GM12874 (cell line): ENCODE measurements at regions not wholly inside any gene's neighbourhood (a gene's known extent, or its start where the extent isn't known, plus 50 kb on each side); places are given as distances from the start of the nearest gene placed in this dataset.

Source experiments
- TF ChIP-seq, protein P1 (sequence below): IDR thresholded peaks from 2 replicates; pipeline ENCODE4 v1.5.1; 2011; ENCODE audit warnings: low read depth, mild to moderate bottlenecking, control low read depth, low read length, moderate library complexity; ENCODE audit not compliant: insufficient read depth

DNA sequence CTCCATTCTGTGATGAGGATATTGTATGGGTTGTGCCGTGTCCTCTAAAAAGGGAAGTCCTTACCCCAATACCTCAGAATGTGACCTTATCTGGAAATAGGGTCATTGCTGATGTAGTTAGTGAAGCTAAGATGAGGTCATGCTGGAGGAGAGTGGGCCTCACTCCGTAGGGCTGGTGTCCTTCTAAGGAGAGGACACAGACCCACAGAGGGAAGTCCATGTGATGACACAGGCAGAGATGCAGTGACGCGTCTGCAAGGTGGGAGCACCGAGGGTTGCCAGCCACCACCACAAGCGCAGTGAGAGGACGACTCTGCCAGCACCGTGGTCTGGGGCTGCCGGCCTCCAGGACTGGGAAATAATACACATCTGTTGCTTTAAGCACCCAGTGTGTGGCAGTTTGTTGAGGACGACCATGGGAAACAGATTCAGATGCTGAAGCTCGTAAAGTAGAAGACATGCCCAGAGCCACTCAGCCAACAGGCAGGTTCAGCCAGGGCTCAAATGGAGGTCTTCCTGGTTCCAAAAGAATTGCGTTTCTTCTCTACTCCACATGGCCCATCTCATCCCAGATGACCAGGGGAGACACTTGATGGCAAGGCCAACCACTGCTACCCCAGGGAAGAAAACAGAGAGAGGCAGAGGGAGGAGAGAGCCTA lies 59.2 kb upstream of the DUSP22 start:
- TF ChIP-seq, protein P1, sequence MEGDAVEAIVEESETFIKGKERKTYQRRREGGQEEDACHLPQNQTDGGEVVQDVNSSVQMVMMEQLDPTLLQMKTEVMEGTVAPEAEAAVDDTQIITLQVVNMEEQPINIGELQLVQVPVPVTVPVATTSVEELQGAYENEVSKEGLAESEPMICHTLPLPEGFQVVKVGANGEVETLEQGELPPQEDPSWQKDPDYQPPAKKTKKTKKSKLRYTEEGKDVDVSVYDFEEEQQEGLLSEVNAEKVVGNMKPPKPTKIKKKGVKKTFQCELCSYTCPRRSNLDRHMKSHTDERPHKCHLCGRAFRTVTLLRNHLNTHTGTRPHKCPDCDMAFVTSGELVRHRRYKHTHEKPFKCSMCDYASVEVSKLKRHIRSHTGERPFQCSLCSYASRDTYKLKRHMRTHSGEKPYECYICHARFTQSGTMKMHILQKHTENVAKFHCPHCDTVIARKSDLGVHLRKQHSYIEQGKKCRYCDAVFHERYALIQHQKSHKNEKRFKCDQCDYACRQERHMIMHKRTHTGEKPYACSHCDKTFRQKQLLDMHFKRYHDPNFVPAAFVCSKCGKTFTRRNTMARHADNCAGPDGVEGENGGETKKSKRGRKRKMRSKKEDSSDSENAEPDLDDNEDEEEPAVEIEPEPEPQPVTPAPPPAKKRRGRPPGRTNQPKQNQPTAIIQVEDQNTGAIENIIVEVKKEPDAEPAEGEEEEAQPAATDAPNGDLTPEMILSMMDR, result no peak

DNA sequence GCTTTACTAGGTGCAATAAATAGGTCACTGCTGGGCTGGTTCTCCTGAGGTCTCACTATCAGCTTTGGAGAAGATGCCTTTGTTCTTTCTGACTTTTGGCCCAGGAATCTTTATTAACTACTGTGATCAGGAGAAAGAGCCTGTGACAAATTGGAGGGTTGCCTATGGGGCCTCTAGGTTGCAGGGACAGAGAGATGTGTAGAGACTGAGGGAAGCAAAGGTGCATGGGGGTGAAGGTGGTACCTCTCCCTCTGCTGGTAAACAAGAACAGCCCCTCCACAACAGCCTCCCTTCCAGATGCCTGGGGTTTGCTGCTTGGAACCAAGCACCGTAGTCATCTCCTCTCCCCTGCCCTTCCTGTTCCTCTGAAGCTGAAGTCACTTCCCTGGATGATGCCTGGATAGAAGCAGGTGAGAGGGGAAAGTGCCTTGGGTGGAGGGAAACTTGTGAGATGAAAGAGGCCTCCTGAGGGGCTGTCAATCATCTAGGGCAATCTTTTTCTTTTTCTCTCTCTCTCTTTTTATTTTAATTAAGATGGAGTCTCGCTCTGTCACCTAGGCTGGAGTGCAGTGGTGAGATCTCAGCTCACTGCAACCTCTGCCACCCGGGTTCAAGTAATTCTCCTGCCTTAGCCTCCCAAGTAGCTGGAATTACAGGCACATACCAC lies 57.4 kb upstream of the DUSP22 start:
- TF ChIP-seq, protein P1, result no peak

DNA sequence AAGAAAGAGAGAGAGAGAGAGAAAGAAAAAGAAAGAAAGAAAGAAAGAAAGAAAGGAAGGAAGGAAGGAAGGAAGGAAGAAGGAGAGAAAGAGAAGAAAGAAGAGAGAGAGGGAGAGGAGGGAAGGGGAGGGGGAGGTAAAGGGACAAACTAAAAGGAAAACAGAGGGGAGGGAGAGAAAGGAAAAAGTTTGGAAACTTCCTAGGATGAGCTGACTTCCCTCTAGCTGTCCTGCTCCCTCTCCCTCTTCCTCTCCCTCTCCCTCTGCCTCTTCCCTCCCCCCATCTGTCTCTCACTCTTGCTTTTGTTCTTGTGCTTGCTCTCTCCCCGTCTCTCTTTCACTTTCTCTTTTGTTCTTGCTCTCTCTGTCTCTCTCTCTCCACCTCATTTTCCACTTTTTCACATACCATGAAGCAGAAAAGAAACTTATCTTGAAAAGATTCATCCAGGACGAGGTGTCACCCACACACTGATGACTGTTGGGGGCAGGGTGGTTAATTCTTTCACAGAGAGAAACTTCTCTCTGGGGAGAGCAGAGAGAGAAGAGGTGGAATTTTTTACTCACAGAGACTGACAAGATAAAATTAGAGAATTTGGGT lies 56.4 kb upstream of the DUSP22 start:
- TF ChIP-seq, protein P1, result no peak

DNA sequence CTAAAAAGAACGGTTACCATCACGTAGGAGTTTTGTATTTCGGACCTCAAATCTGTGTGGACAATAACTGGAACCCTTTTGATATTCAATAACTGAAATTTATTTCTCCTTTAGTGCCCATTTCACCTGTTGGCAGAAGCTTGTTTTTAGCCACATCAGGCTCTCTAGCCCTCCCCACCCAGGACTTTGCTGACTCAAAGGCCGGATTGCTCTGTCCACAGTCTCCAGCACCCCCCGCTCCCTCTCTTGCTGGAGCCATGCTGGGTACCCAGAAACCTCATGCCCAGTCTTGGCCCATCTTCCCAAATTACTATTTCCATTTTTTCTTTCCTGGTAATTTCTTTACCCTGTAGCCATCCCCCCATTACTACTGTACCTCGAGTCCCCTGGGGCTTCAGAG lies 55.8 kb upstream of the DUSP22 start:
- TF ChIP-seq, protein P1, result no peak

DNA sequence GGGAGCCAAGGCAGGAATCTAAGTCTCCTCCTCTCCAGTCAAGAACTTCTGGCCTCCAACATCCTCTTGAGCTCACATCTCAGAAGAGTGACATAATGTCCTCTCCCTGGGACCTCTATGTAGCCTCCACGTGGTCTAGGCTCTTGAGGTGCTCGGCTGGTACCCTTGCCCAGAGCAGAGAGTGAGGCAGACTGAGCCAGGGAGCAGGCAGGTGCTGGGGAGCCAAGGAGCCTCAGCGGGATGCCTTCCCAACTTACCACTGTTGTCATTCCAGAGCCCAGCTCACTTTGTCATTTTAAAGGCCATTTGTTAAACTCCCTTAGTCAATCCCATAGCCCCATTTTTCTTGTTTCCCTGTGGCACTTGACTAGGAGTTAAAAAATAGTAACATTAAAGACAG lies 52.1 kb upstream of the DUSP22 start:
- TF ChIP-seq, protein P1, result no peak

DNA sequence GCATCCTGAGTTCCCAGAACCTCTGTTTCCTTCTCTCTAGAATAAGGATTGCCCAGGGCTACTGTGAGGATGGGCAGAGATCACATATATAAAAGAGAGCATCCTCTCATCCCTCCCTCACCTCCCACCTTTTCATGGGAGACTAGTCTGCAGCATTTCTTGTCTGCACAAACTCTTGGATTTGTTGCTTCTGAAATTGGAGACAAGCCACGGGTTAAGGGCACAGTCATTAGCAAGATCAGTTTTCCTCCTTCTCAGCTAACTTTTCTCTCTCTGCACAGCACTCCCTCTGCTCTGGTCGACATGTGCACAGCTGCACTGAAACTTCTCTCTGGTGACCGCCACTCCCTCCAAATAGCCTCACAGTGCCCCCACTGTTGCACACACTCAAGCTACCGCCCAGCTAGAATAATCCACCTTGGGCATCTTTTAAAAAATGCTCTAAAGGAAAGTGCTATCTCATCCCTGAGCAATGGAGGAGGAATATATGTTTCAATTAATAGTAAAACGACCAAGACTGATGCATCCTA lies 50.9 kb upstream of the DUSP22 start:
- TF ChIP-seq, protein P1, result no peak
